Kidney epithelial cell (primary cell): ENCODE measurements at regions not wholly inside any gene's neighbourhood (a gene's known extent, or its start where the extent isn't known, plus 50 kb on each side); places are given as distances from the start of the nearest gene placed in this dataset.

Source experiments
- DNase-seq: peaks from one replicate; pipeline ENCODE4 v3.0.0-alpha.2; 2010; ENCODE audit warnings: low read depth
- H3K27me3 ChIP-seq: 2 replicates; pipeline ENCODE4 v1.6.0; 2011; ENCODE audit warnings: low read length; ENCODE audit not compliant: control insufficient read depth, insufficient read depth
- H3K36me3 ChIP-seq: 2 replicates; pipeline ENCODE4 v1.5.1; 2011; ENCODE audit warnings: low read length; ENCODE audit not compliant: control insufficient read depth, insufficient read depth
- H3K4me3 ChIP-seq: 2 replicates; pipeline ENCODE4 v1.5.1; 2011; ENCODE audit warnings: low read depth, mild to moderate bottlenecking, control low read depth, low read length
- CTCF ChIP-seq: IDR thresholded peaks from 2 replicates; pipeline ENCODE4 v1.5.1; 2011; ENCODE audit warnings: mild to moderate bottlenecking, moderate library complexity, low read length, control low read depth, inconsistent platforms; ENCODE audit not compliant: insufficient read depth, poor library complexity, severe bottlenecking

- no peak for DNase-seq
- TF ChIP-seq CTCF = no peak
- Histone ChIP-seq H3K27me3 (no peaks in the 10 kb centered on the region), H3K4me3 (no peak overlapping the region), H3K36me3 (no peaks in the 10 kb centered on the region)
These were observed 243.0 kb downstream of the SIPA1L2 start for GRCh38 chr1:232386721-232387510.

- no peak for DNase-seq
- no peaks in the 10 kb centered on the region for H3K27me3 ChIP-seq
- no peak for TF ChIP-seq CTCF
- H3K4me3 ChIP-seq = no peak overlapping the region
- H3K36me3 ChIP-seq = no peaks in the 10 kb centered on the region
These were observed 243.6 kb downstream of the SIPA1L2 start for GRCh38 chr1:232386294-232386693.

GRCh38 chr1:232385221-232385620, 244.7 kb downstream of the SIPA1L2 start:
- peak; percentile 41 for DNase-seq
- Histone ChIP-seq H3K27me3 (no peaks in the 10 kb centered on the region), H3K36me3 (no peaks in the 10 kb centered on the region), H3K4me3 (no peak overlapping the region)
- TF ChIP-seq CTCF = no peak

- Histone ChIP-seq H3K27me3 (no peaks in the 10 kb centered on the region), H3K36me3 (no peaks in the 10 kb centered on the region), H3K4me3 (no peak overlapping the region)
- no peak for TF ChIP-seq CTCF
- no peak for DNase-seq
These were observed 245.6 kb downstream of the SIPA1L2 start for GRCh38 chr1:232384171-232384883.

GRCh38 chr1:232383455-232384123, 246.3 kb downstream of the SIPA1L2 start:
- H3K27me3 ChIP-seq = no peaks in the 10 kb centered on the region
- DNase-seq = no peak
- no peak for TF ChIP-seq CTCF
- no peaks in the 10 kb centered on the region for H3K36me3 ChIP-seq
- no peak overlapping the region for H3K4me3 ChIP-seq
